ENCODE measurements at regions not wholly inside any gene's neighbourhood (a gene's known extent, or its start where the extent isn't known, plus 50 kb on each side); places are given as distances from the start of the nearest gene placed in this dataset.

DNA sequence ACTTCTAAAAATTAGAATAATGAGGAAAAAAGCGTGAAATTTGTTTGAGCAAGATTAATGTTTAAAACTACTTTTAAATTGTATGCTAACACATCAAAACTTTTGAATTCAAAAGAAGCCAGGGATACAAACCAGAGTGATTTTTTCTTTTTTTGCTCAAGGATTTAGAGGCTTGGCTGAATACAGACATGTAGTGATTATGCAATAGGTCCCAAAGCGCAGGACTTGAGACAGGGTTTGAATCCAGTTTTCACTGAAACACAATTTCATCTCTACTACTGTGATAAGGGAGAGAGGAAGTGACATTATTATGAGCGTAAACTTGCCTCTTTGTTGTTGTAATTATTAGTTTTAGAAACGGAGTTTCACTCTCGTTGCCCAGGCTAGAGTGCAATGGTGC lies 207.3 kb downstream of the ZNF33B start:
- TF ChIP-seq, protein P1, sequence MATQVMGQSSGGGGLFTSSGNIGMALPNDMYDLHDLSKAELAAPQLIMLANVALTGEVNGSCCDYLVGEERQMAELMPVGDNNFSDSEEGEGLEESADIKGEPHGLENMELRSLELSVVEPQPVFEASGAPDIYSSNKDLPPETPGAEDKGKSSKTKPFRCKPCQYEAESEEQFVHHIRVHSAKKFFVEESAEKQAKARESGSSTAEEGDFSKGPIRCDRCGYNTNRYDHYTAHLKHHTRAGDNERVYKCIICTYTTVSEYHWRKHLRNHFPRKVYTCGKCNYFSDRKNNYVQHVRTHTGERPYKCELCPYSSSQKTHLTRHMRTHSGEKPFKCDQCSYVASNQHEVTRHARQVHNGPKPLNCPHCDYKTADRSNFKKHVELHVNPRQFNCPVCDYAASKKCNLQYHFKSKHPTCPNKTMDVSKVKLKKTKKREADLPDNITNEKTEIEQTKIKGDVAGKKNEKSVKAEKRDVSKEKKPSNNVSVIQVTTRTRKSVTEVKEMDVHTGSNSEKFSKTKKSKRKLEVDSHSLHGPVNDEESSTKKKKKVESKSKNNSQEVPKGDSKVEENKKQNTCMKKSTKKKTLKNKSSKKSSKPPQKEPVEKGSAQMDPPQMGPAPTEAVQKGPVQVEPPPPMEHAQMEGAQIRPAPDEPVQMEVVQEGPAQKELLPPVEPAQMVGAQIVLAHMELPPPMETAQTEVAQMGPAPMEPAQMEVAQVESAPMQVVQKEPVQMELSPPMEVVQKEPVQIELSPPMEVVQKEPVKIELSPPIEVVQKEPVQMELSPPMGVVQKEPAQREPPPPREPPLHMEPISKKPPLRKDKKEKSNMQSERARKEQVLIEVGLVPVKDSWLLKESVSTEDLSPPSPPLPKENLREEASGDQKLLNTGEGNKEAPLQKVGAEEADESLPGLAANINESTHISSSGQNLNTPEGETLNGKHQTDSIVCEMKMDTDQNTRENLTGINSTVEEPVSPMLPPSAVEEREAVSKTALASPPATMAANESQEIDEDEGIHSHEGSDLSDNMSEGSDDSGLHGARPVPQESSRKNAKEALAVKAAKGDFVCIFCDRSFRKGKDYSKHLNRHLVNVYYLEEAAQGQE (IDR thresholded peaks at IDR 0.05; ENCODE audit: borderline replicate concordance) = no peak
- TF ChIP-seq, protein P1 (CRISPR knock-in tag; IDR thresholded peaks at IDR 0.05; ENCODE audit: low read depth) = no peak
- TF ChIP-seq, protein P2, sequence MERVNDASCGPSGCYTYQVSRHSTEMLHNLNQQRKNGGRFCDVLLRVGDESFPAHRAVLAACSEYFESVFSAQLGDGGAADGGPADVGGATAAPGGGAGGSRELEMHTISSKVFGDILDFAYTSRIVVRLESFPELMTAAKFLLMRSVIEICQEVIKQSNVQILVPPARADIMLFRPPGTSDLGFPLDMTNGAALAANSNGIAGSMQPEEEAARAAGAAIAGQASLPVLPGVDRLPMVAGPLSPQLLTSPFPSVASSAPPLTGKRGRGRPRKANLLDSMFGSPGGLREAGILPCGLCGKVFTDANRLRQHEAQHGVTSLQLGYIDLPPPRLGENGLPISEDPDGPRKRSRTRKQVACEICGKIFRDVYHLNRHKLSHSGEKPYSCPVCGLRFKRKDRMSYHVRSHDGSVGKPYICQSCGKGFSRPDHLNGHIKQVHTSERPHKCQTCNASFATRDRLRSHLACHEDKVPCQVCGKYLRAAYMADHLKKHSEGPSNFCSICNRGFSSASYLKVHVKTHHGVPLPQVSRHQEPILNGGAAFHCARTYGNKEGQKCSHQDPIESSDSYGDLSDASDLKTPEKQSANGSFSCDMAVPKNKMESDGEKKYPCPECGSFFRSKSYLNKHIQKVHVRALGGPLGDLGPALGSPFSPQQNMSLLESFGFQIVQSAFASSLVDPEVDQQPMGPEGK (CRISPR knock-in tag; IDR thresholded peaks at IDR 0.05; ENCODE audit: borderline replicate concordance) = no peak
- no peak for TF ChIP-seq EZH2 (IDR thresholded peaks at IDR 0.05; ENCODE audit: borderline replicate concordance, low read depth, low read length)
- TF ChIP-seq, protein P3, sequence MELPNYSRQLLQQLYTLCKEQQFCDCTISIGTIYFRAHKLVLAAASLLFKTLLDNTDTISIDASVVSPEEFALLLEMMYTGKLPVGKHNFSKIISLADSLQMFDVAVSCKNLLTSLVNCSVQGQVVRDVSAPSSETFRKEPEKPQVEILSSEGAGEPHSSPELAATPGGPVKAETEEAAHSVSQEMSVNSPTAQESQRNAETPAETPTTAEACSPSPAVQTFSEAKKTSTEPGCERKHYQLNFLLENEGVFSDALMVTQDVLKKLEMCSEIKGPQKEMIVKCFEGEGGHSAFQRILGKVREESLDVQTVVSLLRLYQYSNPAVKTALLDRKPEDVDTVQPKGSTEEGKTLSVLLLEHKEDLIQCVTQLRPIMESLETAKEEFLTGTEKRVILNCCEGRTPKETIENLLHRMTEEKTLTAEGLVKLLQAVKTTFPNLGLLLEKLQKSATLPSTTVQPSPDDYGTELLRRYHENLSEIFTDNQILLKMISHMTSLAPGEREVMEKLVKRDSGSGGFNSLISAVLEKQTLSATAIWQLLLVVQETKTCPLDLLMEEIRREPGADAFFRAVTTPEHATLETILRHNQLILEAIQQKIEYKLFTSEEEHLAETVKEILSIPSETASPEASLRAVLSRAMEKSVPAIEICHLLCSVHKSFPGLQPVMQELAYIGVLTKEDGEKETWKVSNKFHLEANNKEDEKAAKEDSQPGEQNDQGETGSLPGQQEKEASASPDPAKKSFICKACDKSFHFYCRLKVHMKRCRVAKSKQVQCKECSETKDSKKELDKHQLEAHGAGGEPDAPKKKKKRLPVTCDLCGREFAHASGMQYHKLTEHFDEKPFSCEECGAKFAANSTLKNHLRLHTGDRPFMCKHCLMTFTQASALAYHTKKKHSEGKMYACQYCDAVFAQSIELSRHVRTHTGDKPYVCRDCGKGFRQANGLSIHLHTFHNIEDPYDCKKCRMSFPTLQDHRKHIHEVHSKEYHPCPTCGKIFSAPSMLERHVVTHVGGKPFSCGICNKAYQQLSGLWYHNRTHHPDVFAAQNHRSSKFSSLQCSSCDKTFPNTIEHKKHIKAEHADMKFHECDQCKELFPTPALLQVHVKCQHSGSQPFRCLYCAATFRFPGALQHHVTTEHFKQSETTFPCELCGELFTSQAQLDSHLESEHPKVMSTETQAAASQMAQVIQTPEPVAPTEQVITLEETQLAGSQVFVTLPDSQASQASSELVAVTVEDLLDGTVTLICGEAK (IDR thresholded peaks at IDR 0.05) = no peak
- TF ChIP-seq, protein P3 (CRISPR knock-in tag; IDR thresholded peaks at IDR 0.05) = no peak

Data from K562 (cell line).